HG02970 (cell line): ENCODE measurements at regions not wholly inside any gene's neighbourhood (a gene's known extent, or its start where the extent isn't known, plus 50 kb on each side); places are given as distances from the start of the nearest gene placed in this dataset.

Source experiments
- ATAC-seq: cut with Tn5 transposase; IDR thresholded peaks from one replicate; pipeline ENCODE4 v1.9.1; 2021; ENCODE audit warnings: mild to moderate bottlenecking, moderate library complexity, moderate number of reproducible peaks; ENCODE audit not compliant: unreplicated experiment, low FRiP score

DNA sequence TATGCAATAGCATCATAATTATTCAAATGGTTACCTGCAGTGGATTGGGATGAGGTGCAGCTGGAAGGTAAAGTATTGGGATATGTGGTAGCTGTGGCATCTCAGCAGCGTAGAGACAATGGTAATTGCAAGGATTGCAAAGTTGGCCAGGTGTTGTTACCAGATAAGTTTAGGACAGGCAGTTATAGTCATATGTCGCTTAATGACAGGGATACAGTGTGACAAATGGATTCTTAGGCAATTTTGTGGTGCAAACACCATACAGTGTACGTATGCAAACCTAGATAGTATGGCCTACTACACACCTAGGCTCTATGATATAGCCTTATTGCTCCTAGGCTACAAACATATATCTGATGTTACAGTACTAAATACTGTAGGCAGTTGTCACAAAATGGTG is 163.5 kb upstream of the LYZL2 start:
- no peak for ATAC-seq

DNA sequence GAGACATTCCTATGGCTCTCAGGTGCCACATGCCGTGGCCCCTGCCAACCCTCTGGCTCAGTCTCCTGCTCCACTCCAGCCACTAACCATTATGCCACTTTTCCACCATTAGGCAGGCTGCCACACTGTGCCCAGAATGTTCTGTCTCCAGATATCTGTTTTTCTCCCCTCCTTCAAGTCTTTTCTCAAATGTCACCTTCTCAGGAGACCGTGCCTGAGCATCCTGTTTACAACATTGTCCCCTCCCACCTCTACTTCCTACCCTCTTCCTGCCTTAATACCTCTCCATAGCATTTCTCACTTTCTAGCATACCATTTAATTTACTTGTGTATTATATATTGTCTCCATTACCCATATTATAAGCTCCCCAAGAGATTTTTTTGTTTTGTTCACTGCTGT is 162.5 kb upstream of the LYZL2 start:
- no peak for ATAC-seq

DNA sequence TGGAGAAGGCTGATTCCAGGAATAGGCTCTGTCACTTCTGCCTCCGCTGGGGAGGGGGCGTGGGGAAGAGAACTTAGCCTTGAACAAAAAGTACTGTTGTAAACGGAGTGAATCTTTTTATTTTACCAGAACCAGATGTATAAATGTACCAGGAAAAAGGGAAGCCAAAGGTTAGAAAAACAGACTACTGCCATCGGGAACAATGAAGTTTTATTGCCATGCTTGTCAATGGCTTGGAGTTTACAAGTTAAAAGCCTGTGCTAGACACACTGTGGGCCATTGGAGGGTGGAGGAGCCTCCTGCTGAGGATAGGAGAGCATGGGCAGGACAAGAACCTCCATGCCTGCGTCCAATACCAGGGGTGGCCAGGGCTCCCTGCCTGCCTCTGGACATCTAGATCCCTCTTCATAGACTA is 161.7 kb upstream of the LYZL2 start:
- no peak for ATAC-seq

GRCh38 chr10:30789806-30790205 is 160.3 kb upstream of the LYZL2 start:
- ATAC-seq: no peak

DNA sequence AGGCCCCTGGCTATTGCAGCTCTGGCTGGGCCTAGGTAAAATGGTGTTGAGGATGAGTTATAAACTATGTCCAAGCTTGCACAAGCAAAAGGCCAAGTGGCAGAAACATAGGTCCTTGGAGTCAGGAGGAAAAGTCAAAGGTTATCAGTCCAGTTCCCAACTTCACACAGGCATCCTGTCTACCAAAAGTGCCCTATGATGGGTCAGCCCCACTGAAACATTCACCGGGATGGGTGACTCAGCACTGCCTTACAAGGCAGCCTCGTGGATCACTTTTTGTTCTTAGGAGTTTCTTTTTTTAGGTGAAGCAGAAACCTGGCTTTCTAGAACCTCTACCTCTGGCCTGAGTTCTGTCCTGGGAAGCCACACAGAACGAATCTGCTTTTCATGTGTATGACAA is 158.8 kb upstream of the LYZL2 start:
- no peak for ATAC-seq

DNA sequence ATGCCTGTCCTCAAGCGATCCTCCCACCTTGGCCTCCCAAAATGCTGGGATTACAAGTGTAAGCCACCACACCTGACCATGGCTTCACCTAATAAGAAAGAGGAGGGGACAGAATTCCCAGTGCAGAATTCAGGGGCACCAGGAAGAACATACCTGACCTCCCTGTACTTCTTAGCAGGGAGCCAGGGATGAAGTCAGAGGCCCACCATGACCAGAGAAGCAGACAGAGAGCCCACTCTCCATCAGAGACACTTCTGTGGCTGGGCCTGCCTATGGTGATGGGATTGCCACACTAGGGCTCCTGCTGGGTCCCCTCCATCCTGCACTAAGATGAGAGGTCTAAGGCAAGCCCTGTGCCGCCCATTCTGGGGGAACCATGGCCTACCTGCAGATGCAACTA is 157.4 kb upstream of the LYZL2 start:
- ATAC-seq: no peak

DNA sequence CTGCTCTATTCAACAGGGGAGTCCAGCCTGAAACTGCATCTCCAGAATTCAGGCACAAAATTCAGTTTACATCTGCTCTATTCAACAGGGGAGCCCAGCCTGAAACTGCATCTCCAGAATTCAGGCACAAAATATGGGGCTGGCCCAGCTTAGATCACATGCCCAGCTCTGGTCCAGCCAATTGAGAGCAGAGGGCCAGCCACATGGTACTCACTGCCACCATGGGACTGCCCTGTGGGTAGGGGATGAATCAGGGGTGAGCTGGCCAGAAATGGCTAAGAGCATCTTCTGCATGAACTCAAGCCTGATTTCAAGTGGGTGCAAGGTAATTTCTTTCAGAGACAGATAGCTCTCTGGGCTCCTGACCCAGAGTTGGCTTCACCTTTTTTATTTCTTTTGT is 156.6 kb upstream of the LYZL2 start:
- ATAC-seq: no peak

GRCh38 chr10:30784897-30785605 is 155.5 kb upstream of the LYZL2 start:
- ATAC-seq: no peak

GRCh38 chr10:30784524-30784896 is 155.0 kb upstream of the LYZL2 start:
- ATAC-seq: no peak

DNA sequence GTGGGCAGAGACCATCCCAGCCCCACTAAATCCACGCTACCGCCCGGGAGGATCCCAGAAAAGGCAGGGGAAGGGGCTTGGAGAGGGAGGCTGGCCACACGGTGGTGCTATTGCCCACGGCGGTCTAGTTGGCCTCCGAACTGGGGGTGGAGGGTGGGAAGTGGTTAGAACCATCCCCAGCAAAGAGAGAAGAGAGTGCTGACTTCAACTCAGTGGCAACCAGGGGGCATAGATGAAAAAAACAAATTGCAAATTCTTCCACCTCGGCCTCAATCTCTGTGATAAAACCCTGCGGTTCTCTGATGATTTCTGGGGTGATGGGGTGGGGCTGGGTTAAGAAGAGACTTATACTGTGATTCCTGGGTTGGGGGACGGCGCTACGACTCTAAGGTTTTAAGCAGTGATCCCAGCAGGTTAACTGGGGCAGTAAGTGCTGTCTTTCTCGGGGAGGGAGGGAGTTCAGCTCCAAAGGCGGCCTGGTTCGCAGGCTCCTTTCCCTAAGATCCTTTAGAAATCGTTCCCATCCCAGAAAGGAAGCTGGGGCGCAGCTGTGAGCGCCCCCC is 154.5 kb upstream of the LYZL2 start:
- peak; percentile 43 for ATAC-seq

DNA sequence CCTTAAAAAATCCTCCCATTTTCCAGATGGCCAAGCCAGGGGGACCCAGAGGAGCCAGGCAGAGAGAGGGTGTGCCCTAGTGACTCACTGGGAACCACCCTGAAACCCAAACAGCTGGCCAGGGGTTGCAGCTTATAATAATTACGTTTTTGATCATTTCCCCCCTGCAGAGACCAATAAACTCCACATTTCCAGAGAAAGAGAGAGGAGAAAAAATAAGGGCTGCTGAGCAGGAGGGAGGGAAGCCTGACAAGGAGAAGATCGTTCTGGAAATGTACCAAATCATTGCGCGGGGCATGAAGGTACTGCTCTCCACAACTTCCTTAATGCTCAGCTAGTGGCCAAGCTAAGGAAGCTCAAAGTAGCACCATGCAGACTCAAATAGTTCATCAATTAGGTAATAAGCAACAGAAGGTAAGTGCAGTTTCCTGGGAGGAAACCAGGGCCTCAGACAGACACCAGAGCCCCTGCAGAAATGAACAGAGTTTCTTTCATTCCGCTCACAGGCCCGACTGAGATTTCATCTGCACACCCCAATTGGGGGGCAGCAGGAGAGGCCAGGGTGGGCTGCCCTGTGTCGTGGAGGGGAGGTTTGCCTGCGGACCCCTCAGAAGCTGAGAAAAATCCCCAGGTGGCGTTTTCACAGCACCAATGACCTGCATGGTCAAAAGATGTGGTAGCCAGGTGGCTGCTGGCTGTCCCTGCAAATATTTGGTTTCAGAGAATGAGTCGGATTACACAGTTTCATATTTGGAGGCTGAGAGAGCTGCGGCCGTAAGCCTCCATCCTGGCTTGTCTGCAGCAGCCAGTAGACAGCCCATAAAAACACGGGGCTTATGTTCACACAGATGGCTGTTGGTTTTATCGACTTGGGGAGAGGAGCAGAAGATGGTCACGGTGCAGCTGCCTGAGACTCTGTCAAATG is 153.2 kb upstream of the LYZL2 start:
- no peak for ATAC-seq

DNA sequence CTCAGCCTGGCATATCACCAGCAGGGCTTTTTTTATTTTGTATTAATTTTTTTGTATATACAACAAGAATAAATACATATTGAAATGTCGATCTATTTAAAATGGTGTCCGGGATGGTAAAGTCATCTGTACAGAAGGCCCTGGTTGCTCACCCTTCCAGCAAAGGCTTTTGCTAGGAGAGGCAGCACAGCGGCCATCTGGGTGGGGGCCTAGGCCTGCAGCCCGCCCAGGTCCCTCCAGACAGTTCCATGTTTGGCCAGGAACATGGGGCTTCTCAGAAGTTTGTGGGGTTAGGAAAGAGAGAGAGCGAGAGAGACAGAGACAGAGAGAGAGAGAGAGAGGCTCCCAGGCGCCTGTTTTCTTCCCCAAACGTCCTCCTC is 152.6 kb upstream of the LYZL2 start:
- ATAC-seq: no peak

GRCh38 chr10:30781670-30782121 is 152.1 kb upstream of the LYZL2 start:
- no peak for ATAC-seq

DNA sequence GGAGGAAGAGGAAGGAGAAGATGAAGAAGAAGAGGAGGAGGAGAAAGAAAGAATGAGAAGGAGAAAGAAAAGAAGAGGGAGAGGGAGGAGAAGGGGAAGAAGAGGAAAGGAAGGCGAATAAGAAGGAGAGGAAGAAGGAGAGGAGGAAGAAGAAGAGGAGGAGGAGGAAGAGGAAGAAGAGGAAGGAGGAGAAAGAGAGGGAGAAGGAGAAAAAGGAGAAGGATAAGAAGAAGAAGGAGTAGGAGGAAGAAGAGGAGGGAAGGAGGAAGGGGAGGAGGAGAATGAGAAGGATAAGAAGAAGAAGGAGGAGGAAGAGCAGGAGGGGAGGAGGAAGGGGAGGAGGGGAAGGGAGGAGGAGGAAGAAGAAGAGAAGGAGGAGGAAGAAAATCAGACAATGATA is 149.2 kb upstream of the LYZL2 start:
- ATAC-seq: no peak

GRCh38 chr10:30775779-30776591 is 146.4 kb upstream of the LYZL2 start:
- no peak for ATAC-seq

- no peak for ATAC-seq
These were observed 144.7 kb upstream of the LYZL2 start for GRCh38 chr10:30774261-30774660.

DNA sequence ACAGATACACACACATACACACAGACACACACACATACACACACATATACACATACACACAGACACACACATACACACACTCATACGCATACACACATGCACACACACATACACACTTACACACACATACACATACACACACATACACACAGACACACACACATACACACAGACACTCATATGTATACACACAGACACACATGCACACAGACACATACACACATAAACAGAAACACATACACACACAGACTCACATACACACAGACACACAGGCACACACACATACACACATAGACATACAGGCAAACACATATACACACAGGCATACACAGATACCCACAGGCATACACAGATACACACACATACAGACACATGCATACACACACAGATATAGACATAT is 143.9 kb upstream of the LYZL2 start:
- no peak for ATAC-seq

GRCh38 chr10:30770816-30771215 is 141.3 kb upstream of the LYZL2 start:
- no peak for ATAC-seq

DNA sequence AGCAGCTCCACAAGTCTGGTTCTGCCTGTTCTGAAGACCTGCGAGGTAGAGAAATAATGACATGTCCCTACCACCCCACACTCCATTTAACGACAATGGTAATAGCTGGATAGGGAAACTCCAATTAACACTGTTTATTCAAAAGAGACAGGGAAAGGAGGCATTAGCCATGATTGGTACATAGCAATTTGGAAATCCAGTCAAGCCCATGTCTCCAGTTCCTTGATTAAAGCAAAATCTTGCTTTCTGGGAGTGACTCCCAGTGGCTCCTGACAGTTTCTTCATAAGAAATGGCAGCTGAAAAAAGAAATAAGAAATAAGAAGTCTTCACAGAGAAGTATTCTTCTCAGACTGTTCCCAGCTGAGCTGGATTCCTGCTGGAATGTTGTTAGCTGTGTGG is 140.7 kb upstream of the LYZL2 start:
- ATAC-seq: no peak

DNA sequence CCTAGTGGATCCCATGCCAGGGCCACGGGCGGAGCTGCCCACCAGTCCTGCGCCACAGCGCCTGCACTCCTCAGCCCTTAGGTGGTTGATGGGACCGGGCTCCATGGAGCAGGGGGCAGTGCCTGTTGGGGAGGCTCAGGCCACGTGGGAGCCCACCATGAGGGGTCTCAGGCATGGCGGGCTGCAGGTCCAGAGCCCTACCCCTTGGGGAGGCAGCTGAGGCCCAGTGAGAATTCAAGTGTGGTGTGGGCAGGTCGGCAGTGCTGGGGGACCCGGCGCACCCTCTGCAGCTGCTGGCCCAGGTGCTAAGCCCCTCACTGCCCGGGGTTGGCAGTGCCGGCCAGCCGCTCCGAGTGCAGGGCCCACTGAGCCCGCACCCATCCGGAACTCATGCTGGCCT is 139.8 kb upstream of the LYZL2 start:
- ATAC-seq: no peak

GRCh38 chr10:30765616-30766015 is 136.1 kb upstream of the LYZL2 start:
- no peak for ATAC-seq
